ENCODE measurements at regions not wholly inside any gene's neighbourhood (a gene's known extent, or its start where the extent isn't known, plus 50 kb on each side); places are given as distances from the start of the nearest gene placed in this dataset.

DNA sequence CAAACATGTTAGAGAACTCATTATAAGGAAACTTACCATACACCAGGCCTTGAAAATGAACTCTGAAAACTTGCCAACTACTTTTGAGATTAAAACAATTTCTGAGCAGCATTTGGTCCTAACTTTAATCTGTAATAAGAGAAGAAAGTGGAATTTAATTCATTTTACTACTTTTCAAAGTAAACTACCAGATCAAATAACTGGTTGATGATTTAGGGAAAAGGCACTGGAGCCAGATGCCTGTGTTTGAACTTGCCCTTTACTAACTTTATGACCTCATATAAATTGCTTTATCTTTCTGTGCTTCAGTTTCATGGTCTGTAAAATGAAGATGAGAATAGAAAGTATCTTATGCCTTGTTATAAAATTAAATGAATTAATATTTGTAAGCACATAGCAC, 159.9 kb upstream of the PCDH18 start:
- DNase-seq (ENCODE audit: extremely low read depth in 1 of 2, low read depth in 1 of 2): no peak

DNA sequence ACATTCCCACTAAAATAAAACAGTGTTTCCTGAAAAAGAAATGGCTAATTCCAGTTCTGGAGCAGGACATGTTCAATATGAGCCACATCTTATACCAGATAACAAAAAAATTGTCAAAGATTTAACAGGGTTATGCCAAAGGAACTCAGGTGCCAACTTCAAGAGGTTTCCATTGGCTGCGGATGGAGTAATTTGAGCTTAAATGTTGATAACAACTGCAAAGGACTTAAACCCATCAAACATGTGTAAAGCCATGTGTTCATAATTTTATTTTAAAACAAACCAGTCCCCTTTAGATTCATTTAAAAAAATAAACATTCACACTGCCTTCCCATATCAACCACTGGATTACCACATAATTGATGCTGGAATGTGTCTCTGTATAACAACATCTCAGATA, 156.4 kb upstream of the PCDH18 start:
- no peak for DNase-seq (ENCODE audit: extremely low read depth in 1 of 2, low read depth in 1 of 2)

DNA sequence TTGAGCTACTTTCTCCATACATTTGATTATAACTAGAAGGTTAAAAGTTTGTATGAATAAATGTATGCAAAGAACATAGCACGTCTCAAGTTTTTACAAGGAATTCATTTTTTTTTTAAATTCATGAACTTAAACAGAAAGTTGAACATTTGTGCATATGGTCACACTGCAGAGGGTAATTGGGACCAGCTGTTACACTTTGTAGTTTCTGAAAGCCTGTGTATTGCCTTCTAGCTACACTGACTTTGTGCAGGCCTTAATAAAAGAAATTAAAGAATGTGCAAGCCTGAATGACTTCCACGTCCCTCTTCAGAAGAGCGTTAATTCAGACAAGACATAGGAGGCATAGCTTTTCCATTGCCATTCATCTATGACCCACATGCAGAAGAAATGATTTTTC, 153.1 kb upstream of the PCDH18 start:
- DNase-seq (ENCODE audit: extremely low read depth in 1 of 2, low read depth in 1 of 2): no peak

DNA sequence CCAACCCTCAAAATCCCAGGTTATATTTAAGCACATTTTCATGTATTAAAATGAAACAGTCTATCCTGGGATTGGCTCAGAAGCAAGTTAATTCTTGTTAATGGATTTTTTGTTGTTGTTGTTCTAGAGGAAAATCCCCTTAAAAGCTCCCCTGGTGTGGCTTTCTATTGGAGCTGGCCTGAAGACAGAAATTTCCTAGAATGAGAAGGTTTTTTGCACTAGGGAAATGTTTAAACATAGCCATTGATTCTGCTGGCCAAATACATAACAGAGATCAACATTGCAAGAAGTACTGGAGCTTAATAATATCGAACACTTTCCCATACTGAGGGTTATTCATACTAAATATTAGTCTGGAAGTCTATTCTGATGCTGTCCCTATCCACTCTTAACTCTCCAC, 148.8 kb upstream of the PCDH18 start:
- DNase-seq (ENCODE audit: extremely low read depth in 1 of 2, low read depth in 1 of 2): no peak

DNA sequence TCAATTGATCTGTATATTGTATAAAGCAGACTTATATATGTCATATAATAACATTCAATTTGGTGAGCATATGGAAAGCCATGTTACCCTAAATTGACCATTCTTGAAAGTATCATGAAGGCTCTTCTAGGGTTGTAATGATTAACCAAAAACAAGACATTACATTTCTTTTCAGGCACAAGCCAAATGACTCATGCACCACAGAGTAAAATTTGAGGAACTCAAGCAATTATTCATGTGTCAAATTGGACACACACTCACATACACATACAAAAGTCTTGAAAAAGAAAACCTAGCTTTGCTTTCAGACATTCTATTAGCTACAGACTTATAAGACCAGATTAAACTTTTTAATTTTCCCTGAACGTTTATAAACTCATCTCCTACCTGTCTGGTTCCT, 146.5 kb upstream of the PCDH18 start:
- DNase-seq (ENCODE audit: extremely low read depth in 1 of 2, low read depth in 1 of 2): no peak

DNA sequence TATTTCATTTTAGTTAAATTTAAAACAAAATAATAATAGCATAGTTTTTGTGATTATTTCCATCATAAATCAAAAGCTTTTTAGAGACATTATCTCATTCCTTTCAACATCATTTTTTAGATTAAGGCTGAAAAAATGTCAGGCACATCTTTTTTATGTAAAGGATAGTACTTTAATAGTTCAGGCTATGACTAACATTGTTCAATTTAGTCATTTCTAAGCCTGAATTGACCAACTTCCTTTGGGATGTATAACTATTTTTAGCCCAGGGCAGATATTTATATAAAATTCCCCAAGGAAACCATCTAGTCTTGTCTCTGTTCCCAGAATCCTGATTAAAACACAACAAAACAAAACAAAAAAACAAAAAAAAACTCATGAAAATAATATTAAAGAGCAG, 145.6 kb upstream of the PCDH18 start:
- no peak for DNase-seq (ENCODE audit: extremely low read depth in 1 of 2, low read depth in 1 of 2)

DNA sequence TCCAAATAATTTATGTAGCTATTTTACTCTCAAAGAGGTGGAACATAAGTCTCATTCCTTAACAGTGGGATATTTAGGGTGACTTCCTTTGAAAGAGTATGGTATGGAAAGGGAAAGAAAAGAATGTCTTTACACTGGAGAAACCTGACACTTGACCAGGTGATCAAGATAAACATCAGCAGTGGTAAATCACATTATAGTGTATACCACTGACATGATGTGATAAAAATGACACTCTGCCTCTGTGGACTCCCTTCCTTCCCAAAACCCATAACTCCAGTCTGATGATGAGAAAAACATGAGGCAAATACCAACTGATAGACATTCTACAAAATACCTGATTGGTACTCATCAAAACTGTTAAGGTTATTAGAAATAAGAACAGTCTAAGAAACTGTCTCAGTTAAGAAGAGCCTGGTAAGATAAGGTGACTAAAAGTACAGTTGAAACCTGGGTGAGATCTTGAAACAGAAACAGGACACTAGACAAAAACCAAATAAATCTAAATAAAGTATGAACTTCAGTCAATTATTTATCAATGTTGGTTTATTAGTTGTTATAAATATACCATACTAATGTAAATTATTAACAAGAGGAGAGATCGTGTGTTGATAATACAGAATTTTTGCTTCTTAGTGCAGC, 144.2 kb upstream of the PCDH18 start:
- DNase-seq (ENCODE audit: extremely low read depth in 1 of 2, low read depth in 1 of 2): no peak

DNA sequence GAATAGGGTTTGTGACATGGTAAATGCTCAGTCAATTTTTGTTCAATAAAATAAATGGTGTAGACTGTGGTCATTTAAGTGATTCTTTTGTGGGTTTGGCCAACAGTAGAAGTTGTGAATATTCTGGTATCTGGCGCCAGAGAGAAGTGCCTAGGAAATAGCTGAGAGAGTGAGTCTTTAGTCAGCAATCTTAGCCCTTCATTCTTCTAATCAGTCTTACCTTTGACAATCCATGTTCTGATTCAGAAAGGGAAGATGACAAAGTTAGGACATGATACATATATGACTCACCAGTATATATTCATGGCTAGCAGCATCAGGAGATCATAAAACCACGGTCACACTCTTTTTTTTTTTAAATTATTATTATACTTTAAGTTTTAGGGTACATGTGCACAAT, 141.8 kb upstream of the PCDH18 start:
- DNase-seq (ENCODE audit: extremely low read depth in 1 of 2, low read depth in 1 of 2): no peak

DNA sequence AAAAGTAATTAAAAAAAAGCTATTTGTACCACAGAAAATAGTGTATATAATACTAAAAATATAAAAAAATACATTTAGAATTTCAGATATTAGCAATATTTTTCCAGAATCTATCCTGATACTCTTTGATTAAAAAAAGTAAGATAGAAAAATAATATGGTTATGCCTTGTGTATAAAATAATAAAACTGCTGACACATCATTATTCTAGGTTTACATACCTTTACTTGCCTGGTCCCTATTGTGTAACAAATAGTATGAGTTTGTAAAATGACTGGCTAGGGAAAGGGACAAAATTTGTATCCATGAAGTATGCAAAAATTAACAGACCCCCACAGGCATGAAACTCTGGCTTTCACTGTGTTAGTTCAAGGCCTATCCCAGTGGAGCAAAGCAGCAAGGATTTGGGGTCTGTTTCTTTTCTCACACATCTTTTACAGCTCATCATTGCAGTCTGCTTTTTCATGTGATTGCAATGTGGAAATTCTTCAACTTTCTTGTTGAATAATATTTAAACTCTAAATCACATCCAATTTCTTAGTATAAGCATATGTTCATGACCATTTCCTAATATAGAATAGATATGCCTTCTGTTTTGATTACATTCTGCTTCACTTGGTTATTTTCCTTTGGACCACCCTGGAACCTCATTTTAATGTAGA, 136.7 kb upstream of the PCDH18 start:
- no peak for DNase-seq (ENCODE audit: extremely low read depth in 1 of 2, low read depth in 1 of 2)

DNA sequence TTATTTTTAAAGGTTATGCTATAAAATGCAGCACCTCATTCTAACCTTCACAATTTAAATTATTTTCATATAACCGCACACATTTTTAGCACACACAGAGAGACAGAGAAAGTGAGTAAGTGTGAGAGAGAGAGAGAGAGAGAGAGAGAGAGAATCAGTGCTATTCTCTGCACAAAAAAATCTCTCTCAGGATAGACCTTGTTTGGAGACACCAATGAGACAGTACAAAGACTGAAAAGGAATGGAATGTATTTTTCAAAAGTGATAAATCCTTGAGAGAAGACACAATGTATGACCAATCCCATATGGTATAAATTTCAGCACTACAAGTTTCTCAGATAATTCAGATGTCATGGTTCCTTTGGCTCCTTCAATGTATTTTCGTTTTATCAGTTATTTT, 132.1 kb upstream of the PCDH18 start:
- no peak for DNase-seq (ENCODE audit: extremely low read depth in 1 of 2, low read depth in 1 of 2)

DNA sequence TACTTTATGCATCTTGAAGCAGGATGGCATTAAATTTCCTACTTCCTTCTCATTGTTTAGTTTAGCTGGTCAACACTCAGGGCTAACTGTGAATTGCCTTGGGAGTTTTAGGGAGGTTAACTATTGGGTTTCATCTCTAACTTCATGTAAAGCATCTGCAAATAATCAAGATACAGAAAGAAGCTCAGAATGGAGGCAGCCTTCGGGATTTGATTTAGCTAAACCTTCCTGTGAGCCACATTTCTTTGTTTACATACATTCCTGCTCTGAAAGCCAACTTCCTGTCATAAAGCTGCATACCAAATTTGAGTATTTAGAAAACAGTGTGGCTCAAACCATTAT, 131.7 kb upstream of the PCDH18 start:
- no peak for DNase-seq (ENCODE audit: extremely low read depth in 1 of 2, low read depth in 1 of 2)

DNA sequence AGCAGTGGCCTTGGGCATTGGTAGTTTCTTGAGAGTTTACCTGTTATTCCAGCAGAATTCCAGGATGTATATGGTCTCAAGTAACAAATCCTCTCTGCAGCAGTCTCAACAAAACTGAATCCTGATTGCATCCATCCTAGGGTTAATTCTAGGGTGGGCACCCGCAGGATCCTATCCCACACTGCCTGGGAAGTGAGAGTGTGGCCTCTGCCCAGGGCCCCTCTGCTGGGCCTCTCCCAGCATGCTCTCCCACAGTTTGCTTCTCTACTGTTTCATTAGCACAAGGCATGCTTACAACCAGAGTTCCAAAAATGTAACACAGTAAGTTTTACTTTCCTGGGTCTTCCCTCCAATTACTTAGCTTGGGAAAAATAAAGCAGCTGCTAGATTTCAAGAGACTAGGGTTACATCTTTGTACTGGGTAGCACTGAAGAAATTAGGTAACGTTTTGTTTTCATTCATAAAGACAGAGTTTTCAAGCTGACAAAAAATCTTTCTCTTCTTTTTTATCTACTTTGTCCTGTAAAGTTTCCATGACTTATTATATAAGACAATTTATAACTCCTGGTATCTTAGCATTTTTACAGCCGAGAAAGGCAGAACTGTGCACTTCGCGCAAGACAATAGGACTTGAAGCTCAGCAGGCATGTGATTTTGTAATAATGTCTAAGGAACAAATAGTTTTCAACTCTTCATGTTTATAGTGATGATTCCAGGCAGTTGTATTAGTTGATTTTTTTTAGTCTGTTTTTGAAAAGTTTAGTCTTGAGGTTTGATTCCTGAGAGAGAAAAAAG, 131.2 kb upstream of the PCDH18 start:
- DNase-seq (ENCODE audit: extremely low read depth in 1 of 2, low read depth in 1 of 2): no peak

DNA sequence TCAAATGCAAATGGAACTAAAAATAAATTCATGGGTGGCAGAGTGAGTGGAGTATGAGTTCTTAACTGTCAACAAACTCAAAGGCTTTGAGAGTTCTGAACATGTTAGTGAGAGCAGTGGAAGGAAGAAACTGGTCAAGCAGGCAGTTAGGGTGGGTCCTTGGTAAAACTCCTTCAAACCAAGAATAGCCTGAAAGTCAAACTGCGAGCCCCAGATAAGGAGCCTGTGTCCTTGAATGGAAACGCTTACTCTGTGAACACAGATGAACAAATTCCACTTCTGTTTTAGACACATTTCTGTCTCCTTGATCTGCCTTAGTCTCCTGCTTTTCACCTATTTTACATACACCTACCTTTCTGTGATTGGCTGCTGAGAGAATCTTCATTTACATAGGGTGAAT, 129.4 kb upstream of the PCDH18 start:
- no peak for DNase-seq (ENCODE audit: extremely low read depth in 1 of 2, low read depth in 1 of 2)

DNA sequence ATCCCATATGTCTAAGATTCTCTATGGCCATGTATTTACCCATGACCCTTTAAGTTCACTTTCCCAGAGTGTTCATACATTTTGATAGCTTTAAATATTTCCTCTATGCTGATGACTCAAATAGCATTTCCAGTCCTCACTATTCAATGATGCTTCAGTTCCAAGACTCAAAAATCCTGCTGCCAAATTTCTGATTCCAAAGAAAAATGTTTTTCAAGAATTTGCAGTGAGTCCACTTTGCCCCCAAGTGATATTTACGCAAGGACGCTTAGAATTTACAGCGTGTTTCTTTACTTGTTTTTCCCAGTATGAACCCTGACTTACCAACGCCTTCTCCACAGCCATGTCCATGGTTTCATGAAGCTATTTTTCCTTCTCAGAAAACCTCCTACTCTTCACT, 127.9 kb upstream of the PCDH18 start:
- no peak for DNase-seq (ENCODE audit: extremely low read depth in 1 of 2, low read depth in 1 of 2)

DNA sequence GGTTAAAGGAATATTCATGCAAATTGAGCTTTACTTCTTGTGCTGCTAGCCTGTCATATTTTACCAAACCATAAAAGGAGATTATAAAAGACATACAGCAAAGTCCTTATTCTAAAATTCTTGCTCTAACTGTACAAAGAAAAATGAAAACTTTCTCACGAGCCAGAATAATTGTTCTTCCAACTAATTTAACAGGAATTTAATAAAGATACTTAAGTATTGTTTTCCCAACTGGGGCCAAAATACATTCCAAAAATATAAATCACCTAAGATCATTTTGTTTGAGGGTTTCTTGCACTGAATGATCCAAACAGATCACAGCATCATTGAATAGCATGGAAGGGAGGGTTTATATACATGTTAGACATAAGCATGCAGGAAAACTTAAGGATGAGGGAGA, 127.1 kb upstream of the PCDH18 start:
- no peak for DNase-seq (ENCODE audit: extremely low read depth in 1 of 2, low read depth in 1 of 2)

DNA sequence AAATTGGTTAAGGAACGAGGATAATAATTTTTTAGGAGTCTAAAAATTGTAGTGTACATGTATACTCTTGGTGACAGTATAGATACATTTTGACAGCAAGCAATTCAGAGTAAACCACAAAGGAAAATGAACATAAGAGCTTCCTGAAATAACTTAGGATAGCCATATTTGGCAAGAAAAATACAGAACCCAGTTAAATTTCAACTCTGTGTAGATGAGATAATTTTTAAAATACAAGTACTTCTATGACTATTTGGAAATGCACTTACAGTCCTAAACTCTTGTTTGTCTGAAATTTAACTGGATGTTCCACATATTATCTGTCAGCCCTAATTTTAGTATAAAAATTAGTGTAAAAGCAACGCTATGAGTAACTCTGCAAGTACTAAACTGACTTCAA, 124.4 kb upstream of the PCDH18 start:
- no peak for DNase-seq (ENCODE audit: extremely low read depth in 1 of 2, low read depth in 1 of 2)

DNA sequence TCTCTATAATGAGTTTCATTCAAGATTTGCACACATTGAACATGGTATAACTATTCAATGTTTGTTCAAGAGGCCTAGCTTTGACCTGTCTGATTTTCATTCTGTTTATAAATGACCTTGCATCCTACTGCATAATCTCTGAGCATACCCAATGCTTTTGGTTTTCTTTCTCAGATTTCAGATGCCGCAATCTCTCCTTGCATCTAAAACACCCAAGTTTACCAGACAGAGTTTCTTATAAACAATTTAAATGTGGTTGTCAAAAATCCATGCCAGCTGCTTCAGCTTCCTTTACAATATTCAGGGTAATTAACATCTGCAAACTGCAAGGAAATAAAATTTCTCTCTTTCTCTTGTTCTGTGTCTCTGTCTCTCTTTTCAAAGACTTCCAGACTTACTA, 123.0 kb upstream of the PCDH18 start:
- no peak for DNase-seq (ENCODE audit: extremely low read depth in 1 of 2, low read depth in 1 of 2)

DNA sequence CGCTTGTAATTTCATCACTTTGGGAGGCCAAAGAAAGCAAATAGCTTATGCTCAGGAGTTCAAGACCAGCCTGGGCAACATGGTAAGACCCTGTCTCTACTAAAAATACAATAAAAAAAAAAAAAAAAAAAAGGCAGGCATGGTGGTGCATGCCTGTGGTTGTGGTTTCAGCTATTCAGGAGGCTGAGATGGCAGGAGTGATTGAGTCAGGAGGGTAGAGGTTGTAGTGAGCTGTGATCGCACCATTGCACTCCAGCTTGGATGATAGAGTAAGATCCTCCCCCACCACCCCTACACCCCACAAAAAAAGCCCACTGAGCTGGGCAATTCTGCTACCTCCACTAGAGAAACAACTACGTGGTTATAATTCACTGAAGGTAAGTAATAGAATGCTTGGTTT, 118.8 kb upstream of the PCDH18 start:
- DNase-seq (ENCODE audit: extremely low read depth in 1 of 2, low read depth in 1 of 2): no peak

DNA sequence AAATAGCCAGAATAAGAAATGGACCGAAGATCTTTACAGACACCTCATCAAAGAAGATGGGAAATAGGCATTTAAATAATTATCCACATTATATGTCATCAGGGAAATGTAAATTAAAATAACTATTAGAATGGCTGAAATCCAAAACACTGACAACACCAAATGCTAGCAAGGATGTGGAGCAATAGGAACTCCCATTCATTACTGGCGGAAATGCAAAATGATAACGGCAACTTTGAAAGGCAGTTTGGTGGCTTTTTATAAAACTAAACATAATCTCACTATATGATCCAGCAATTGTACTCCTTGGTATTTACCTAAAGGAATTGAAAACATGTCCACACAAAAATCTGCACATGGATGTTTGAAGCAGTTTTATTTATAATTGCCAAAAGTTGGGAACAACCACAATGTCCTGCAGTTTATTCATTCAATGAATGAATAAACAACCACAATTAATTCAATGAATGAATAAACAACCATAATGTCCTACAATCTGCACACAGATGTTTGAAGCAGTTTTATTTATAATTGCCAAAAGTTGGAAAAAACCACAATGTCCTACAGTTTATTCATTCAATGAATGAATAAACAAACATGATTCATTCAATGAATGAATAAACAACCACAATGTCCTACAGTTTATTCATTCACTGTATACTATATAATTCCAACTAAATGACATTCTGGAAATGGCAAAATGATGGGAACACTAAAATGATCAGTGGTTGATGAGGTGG, 117.6 kb upstream of the PCDH18 start:
- no peak for DNase-seq (ENCODE audit: extremely low read depth in 1 of 2, low read depth in 1 of 2)

DNA sequence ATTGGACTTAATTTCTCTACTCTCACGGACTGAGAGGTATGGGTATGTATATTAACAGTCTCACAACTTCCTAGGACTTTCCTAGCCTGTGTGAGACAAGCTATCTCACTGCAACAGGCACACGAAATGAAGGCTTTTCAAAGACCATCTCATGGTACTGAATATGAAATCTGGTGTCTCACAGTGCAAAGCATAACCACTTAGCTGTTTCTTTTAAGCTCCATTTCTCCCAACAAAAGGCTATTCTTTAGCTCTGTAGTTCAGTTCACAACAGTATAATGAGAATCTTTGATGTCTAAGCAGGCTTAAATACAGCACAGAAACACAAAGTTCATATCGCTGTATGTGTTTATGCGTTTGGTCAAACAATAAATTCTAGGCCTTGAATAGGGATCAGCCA, 116.2 kb upstream of the PCDH18 start:
- DNase-seq (ENCODE audit: extremely low read depth in 1 of 2, low read depth in 1 of 2): no peak

DNA sequence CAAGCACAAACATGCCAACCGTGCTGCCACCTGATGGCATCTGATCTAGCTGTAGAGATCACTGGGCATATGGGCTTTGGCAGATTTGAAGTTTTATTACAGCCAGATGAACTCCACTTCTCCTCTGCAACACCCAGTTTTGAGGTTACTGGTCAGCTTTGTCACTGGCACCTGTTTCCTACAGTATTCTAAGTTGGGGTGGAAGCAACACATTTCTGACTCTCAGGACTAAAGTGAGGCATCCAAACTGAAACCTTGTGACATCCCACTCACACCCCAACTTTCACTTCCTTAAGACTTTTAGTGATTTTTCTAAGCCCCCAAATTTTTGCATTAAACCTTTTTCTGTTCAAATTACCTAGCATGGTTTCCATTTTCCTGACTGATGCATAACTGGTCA, 115.1 kb upstream of the PCDH18 start:
- DNase-seq (ENCODE audit: extremely low read depth in 1 of 2, low read depth in 1 of 2): no peak

DNA sequence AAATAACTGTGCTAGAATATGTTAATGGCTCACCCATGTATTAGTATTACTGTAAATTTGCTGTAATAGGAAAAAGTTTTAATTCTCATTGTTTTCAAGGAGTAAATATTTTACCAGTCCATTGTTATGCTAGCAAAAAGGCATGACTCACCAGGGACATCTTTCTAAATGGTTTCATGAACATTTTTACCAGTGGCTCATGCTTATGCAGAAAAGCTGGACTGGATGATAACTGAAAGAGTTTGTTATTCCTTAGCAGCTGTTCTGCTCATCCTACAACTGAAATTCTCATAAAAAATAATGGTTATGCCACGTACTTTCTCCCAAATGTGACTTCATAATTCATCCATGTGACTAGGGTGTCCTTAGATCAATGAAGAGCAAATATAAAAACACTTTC, 111.9 kb upstream of the PCDH18 start:
- DNase-seq (ENCODE audit: extremely low read depth in 1 of 2, low read depth in 1 of 2): no peak

Measured in stimulated activated CD8-positive, alpha-beta memory T cell treated with anti-CD3 and anti-CD28 coated beads, Interleukin-7, amount 100 ng/mL, for 48 hours (primary cell).